ENCODE measurements at regions not wholly inside any gene's neighbourhood (a gene's known extent, or its start where the extent isn't known, plus 50 kb on each side); places are given as distances from the start of the nearest gene placed in this dataset.

GRCh38 chr3:64915778-64916177 lies 228.0 kb upstream of the ADAMTS9 start:
- H3K27ac ChIP-seq = no peak overlapping the region
- in situ Hi-C loops (cut with MboI; ENCODE audit: low pct_unique_long_range_greater_than_20kb in 2 of 9, low sequenced_read_pairs in 9 of 9, unreplicated experiment in 9 of 9) = no loop called here
- no peak overlapping the region for H3K4me3 ChIP-seq
- peaks cover 0 to 20% of the 10 kb centered on the region in 2 donors for H3K4me1 ChIP-seq (replicated peaks in 1 of 2)
- ATAC-seq (replicated peaks in 6 of 8) = peak in 4 of 8 experiments; percentile 24 to 82 (median 64)
- WGBS, 10 experiments = 33 to 100% (median 72%) methylated on average over 1 to 2 of the region's 2 CpGs; no CpG with 5 or more reads in 4 of the 10 experiments

- no peak for ATAC-seq (replicated peaks in 6 of 8)
- Histone ChIP-seq H3K4me1 (replicated peaks in 1 of 2) (peaks cover 0 to 13% of the 10 kb centered on the region in 2 donors), H3K27ac (no peak overlapping the region), H3K4me3 (no peak overlapping the region)
- WGBS, 10 experiments = 20 to 93% (median 81%) methylated on average over 1 to 4 of the region's 4 CpGs; no CpG with 5 or more reads in 2 of the 10 experiments
- in situ Hi-C loops (cut with MboI; ENCODE audit: low pct_unique_long_range_greater_than_20kb in 2 of 9, low sequenced_read_pairs in 9 of 9, unreplicated experiment in 9 of 9) = no loop called here
Measured at GRCh38 chr3:64913515-64913914, 225.7 kb upstream of the ADAMTS9 start.

- H3K4me3 ChIP-seq = no peak overlapping the region
- in situ Hi-C loops (cut with MboI; ENCODE audit: low pct_unique_long_range_greater_than_20kb in 2 of 9, low sequenced_read_pairs in 9 of 9, unreplicated experiment in 9 of 9) = no loop called here
Measured at GRCh38 chr3:64911138-64911537, 223.3 kb upstream of the ADAMTS9 start.

GRCh38 chr3:64909757-64910467 lies 222.1 kb upstream of the ADAMTS9 start:
- WGBS, 10 experiments = 48 to 100% (median 82%) methylated on average over 1 to 4 of the region's 4 CpGs; no CpG with 5 or more reads in 1 of the 10 experiments
- Histone ChIP-seq H3K4me1 (replicated peaks in 1 of 2) (no peaks in the 10 kb centered on the region), H3K27ac (no peak overlapping the region), H3K4me3 (no peak overlapping the region)
- in situ Hi-C loops (cut with MboI; ENCODE audit: low pct_unique_long_range_greater_than_20kb in 2 of 9, low sequenced_read_pairs in 9 of 9, unreplicated experiment in 9 of 9) = no loop called here
- no peak for ATAC-seq (replicated peaks in 6 of 8)

More at GRCh38 chr3:64911138-64911537, 223.3 kb upstream of the ADAMTS9 start:
- 46 to 88% (median 75%) methylated on average over 1 to 2 of the region's 2 CpGs; no CpG with 5 or more reads in 3 of the 10 experiments for WGBS, 10 experiments
- H3K4me1 ChIP-seq (replicated peaks in 1 of 2) = peaks cover 0 to under 1% of the 10 kb centered on the region in 2 donors
- no peak for ATAC-seq (replicated peaks in 6 of 8)
- no peak overlapping the region for H3K27ac ChIP-seq

- Histone ChIP-seq H3K27ac (no peak overlapping the region), H3K4me3 (no peak overlapping the region), H3K4me1 (replicated peaks in 1 of 2) (no peaks in the 10 kb centered on the region)
- 61 to 100% (median 94%) methylated on average over 1 to 8 of the region's 8 CpGs; no CpG with 5 or more reads in 1 of the 10 experiments for WGBS, 10 experiments
- in situ Hi-C loops (cut with MboI; ENCODE audit: low pct_unique_long_range_greater_than_20kb in 2 of 9, low sequenced_read_pairs in 9 of 9, unreplicated experiment in 9 of 9) = no loop called here
- ATAC-seq (replicated peaks in 6 of 8) = no peak
Measured at GRCh38 chr3:64909011-64909410, 221.2 kb upstream of the ADAMTS9 start.

- in situ Hi-C loops (cut with MboI; ENCODE audit: low pct_unique_long_range_greater_than_20kb in 2 of 9, low sequenced_read_pairs in 9 of 9, unreplicated experiment in 9 of 9) = no loop called here
- ATAC-seq (replicated peaks in 6 of 8) = no peak
- 33 to 88% (median 65%) methylated on average over 1 to 5 of the region's 5 CpGs for WGBS, 10 experiments
Measured at GRCh38 chr3:64908251-64908685, 220.5 kb upstream of the ADAMTS9 start.

GRCh38 chr3:64905906-64906410 lies 218.2 kb upstream of the ADAMTS9 start:
- WGBS, 10 experiments = 44 to 100% (median 76%) methylated on average over 1 to 7 of the region's 7 CpGs
- no peak overlapping the region for H3K27ac ChIP-seq
- peak in 2 of 8 experiments; percentile 16 to 23 for ATAC-seq (replicated peaks in 6 of 8)
- H3K4me1 ChIP-seq (replicated peaks in 1 of 2) = no peaks in the 10 kb centered on the region
- no peak overlapping the region for H3K4me3 ChIP-seq
- in situ Hi-C loops (cut with MboI; ENCODE audit: low pct_unique_long_range_greater_than_20kb in 2 of 9, low sequenced_read_pairs in 9 of 9, unreplicated experiment in 9 of 9) = no loop called here

More at GRCh38 chr3:64908251-64908685, 220.5 kb upstream of the ADAMTS9 start:
- Histone ChIP-seq H3K4me1 (replicated peaks in 1 of 2) (no peaks in the 10 kb centered on the region), H3K27ac (no peak overlapping the region), H3K4me3 (no peak overlapping the region)

GRCh38 chr3:64903006-64903405 lies 215.2 kb upstream of the ADAMTS9 start:
- H3K4me3 ChIP-seq = no peak overlapping the region
- no peak overlapping the region for H3K27ac ChIP-seq
- no peak for ATAC-seq (replicated peaks in 6 of 8)
- H3K4me1 ChIP-seq (replicated peaks in 1 of 2) = no peaks in the 10 kb centered on the region
- in situ Hi-C loops (cut with MboI; ENCODE audit: low pct_unique_long_range_greater_than_20kb in 2 of 9, low sequenced_read_pairs in 9 of 9, unreplicated experiment in 9 of 9) = no loop called here
- 0 to 100% (median 67%) methylated on average over 1 of the region's 1 CpG; no CpG with 5 or more reads in 1 of the 10 experiments for WGBS, 10 experiments

- Histone ChIP-seq H3K4me3 (no peak overlapping the region), H3K27ac (no peak overlapping the region), H3K4me1 (replicated peaks in 1 of 2) (no peaks in the 10 kb centered on the region)
- no peak for ATAC-seq (replicated peaks in 6 of 8)
- 14 to 76% (median 36%) methylated on average over 2 to 3 of the region's 3 CpGs for WGBS, 10 experiments
- in situ Hi-C loops (cut with MboI; ENCODE audit: low pct_unique_long_range_greater_than_20kb in 2 of 9, low sequenced_read_pairs in 9 of 9, unreplicated experiment in 9 of 9) = no loop called here
Measured at GRCh38 chr3:64901986-64902516, 214.3 kb upstream of the ADAMTS9 start.

- in situ Hi-C loops (cut with MboI; ENCODE audit: low pct_unique_long_range_greater_than_20kb in 2 of 9, low sequenced_read_pairs in 9 of 9, unreplicated experiment in 9 of 9) = no loop called here
- 80 to 100% (median 86%) methylated on average over 1 of the region's 1 CpG; no CpG with 5 or more reads in 7 of the 10 experiments for WGBS, 10 experiments
- no peaks in the 10 kb centered on the region for H3K4me1 ChIP-seq (replicated peaks in 1 of 2)
- no peak overlapping the region for H3K4me3 ChIP-seq
- H3K27ac ChIP-seq = no peak overlapping the region
- ATAC-seq (replicated peaks in 6 of 8) = no peak
Measured at GRCh38 chr3:64901522-64901885, 213.7 kb upstream of the ADAMTS9 start.

GRCh38 chr3:64900617-64901521 lies 213.1 kb upstream of the ADAMTS9 start:
- in situ Hi-C loops (cut with MboI; ENCODE audit: low pct_unique_long_range_greater_than_20kb in 2 of 9, low sequenced_read_pairs in 9 of 9, unreplicated experiment in 9 of 9) = no loop called here
- no peak overlapping the region for H3K27ac ChIP-seq
- 33 to 95% (median 76%) methylated on average over 2 to 5 of the region's 5 CpGs; no CpG with 5 or more reads in 2 of the 10 experiments for WGBS, 10 experiments
- H3K4me3 ChIP-seq = no peak overlapping the region
- ATAC-seq (replicated peaks in 6 of 8) = peak in 2 of 8 experiments; percentile 59 to 68
- H3K4me1 ChIP-seq (replicated peaks in 1 of 2) = no peaks in the 10 kb centered on the region

- Histone ChIP-seq H3K4me3 (no peak overlapping the region), H3K4me1 (replicated peaks in 1 of 2) (peaks cover 0 to 3% of the 10 kb centered on the region in 2 donors), H3K27ac (no peak overlapping the region)
- 10 to 100% (median 91%) methylated on average over 1 to 3 of the region's 3 CpGs; no CpG with 5 or more reads in 2 of the 10 experiments for WGBS, 10 experiments
- peak in 3 of 8 experiments; percentile 73 to 86 (median 80) for ATAC-seq (replicated peaks in 6 of 8)
- in situ Hi-C loops (cut with MboI; ENCODE audit: low pct_unique_long_range_greater_than_20kb in 2 of 9, low sequenced_read_pairs in 9 of 9, unreplicated experiment in 9 of 9) = no loop called here
Measured at GRCh38 chr3:64900156-64900555, 212.4 kb upstream of the ADAMTS9 start.

- no peak for ATAC-seq (replicated peaks in 6 of 8)
- H3K27ac ChIP-seq = no peak overlapping the region
- H3K4me1 ChIP-seq (replicated peaks in 1 of 2) = peaks cover 0 to 5% of the 10 kb centered on the region in 2 donors
- in situ Hi-C loops (cut with MboI; ENCODE audit: low pct_unique_long_range_greater_than_20kb in 2 of 9, low sequenced_read_pairs in 9 of 9, unreplicated experiment in 9 of 9) = no loop called here
- H3K4me3 ChIP-seq = no peak overlapping the region
- 17 to 100% (median 86%) methylated on average over 1 of the region's 1 CpG; no CpG with 5 or more reads in 3 of the 10 experiments for WGBS, 10 experiments
Measured at GRCh38 chr3:64898941-64899340, 211.1 kb upstream of the ADAMTS9 start.
